Iris pigment epithelial cell (primary cell): ENCODE measurements at regions not wholly inside any gene's neighbourhood (a gene's known extent, or its start where the extent isn't known, plus 50 kb on each side); places are given as distances from the start of the nearest gene placed in this dataset.
"Not testable (repeated sequence)": the region's sequence is repeated elsewhere in the genome, so short reads cannot be mapped to it uniquely, and the experiment has no call there.

Source experiments
- DNase-seq: peaks from one replicate; pipeline ENCODE4 v3.0.0-alpha.2; 2011; ENCODE audit warnings: low read depth

DNA sequence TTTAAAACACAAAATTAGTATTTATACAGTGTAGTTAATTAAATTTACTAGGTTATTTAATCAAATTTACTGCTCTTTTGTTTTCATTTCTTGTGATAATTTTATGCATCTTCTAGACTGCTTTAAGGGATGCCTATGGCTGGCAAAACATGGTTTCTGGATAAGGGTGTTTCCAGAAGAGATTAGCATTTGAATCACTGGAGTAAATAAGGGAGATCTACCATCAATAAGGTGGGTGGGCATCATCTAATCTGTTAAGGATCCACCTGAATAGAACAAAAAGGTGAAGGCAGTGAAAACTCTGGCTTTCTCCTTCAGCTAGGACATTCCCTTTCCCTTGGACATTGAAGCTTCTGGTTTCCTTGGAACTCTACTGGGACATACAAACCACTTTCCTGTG lies 146.2 kb upstream of the LAMA2 start:
- DNase-seq, result no peak

DNA sequence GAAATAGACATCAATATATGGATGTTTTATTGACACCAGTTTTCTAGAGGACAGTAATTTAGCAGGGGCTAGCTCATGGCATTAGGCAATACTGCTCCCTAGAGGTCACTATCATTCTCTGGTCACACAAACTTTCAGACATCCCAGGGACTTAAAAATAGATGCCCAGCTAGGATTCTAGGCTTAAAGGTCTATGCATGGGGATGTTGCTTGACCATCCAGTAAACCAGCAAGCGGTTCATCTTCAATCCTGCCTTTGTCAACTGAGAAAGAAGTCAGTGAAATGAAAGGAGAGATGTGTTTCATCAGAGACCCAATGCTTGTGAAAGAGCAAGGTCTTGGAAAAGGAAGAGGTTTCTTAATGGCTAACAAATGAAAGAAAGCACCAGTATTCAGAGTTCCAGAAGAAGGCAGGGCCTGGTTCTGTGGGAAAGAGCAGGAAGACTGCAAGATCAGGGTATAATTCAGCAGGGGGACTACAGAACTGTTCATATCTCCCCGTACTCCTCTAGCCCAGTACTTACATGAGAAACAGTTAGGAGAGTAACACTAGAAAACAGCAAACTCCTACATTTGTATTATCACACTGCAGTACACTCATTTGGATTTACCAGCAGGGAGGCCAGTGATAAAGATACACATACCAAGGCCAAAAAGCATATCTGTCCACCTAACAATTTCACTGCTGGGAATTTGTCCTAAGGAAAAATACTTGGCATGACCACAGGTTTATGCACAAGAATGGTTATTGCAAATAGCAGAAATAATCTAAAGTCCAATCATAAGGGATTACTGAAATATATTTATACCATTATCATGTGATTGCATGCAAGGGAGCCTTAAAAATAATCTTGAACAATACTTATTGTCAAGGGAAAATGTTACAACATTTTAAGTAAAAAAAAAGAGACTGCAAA lies 151.4 kb upstream of the LAMA2 start:
- DNase-seq, result peak; percentile 64

DNA sequence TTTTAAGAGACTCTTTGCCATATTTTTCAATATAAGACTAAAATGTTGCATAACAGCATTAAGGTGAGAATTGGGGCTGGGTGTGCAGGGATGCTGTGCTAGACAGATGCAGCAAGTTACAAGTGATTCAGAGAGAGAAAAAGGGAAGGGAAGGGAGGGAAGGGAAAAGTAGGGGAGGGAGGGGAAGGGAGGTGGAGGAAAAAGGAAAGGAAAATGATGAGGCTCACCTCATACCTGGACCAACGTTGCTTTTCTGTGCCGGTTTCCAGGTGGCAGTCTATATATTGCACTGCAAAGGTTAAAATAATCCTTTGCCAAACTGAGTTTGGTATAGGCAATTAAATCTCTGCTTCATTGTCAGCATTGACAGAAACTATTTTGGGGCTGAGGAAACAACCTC lies 155.4 kb upstream of the LAMA2 start:
- DNase-seq, result no peak

DNA sequence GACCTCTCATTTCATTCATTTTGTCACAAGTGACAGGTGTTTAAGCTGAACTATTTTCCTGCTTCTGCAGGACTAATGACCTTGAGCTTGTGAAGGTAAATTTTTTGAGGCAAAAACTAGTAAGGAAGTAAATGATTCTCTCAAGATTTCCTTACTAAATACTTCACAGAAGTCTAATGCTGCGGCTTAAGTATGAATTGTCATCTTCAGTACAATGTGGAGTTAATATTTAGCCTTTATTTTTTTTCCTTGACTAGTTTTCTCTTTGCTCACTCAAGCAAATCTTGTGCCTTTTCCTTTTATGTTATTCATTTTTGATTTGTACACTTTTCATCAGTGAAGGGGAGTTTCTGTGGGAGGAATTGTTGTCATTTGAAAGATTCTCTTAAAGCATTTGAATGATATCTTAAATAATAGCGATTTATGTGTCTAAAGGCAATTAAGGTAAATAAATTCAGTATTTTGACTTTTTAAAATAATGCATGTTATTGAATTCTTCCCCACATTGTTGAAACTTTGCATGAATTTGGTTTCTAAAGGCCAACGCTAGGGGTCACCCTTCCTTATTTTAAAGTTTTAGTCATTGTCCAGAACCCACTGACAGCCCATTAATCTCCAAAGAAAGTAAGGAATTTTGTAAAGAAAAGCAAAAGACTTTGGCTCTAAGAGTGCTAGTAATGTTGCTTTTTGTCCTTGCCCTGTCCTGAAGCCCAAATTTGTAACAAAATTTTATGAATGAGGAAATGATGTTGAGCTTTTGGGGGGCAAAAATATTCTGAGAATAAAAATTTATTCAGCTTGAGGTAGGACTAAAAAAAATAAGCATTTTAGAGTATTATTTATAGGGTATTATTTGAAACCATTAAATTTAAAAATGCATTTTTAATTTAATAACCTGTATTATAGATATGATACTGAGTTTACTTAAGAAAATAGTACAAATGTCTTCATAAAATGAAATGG lies 157.4 kb upstream of the LAMA2 start:
- peak; percentile 40 for DNase-seq

DNA sequence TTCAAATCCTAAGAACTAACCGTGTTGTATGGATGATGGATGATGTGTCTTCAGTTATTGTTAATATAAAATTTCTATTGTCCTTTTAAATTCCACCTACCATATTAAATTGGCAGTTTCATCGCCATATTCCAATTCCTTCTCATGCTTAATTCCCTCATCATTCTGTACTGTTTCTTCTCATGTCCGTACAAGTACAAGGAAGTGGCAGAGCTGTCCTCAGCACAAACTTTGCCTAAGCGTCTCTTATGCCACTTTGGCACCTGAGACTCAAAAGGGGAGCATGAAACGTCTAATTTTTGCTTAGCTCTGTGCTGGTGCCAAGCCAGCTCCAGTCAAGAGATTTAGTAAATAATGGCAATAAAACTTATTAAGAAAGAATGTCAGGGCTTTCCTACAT lies 158.2 kb upstream of the LAMA2 start:
- DNase-seq, result no peak

DNA sequence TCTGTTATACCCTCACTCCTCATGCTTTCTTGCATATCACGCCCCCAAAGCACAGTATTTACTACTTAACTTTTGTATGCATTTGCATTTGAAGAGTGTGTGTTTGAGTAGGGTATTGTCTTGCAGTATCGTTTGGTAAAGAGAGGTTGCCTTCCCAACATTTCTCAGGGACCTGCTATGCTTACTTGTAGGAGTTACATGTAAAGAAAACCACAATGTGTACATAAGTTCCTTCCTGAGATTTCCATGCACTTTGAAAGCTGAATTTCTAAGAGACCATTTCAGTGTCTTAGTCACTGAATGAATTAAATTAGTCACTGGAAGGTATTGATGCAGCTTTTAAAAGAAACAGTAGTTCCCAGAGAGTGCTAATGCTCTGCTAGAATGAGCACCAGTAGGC lies 159.3 kb upstream of the LAMA2 start:
- peak; percentile 20 for DNase-seq

DNA sequence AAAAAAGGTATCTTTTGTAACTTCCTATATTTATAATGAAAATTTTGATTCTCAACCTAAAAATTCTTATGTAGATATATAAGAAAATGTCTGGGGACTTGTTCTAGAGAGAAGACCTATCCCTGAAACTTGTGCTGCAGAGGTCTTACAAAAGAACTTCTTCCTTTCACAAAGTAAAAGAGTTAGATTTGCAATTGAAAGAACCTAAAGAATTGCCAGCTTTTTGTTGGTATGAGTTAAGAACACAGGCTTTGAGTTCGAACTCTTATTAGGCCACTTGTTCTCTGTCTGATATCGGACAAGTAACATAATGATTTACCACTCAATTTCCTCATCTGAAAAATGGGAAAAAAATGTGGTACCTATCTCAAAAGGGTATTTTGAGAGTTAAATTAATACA lies 162.0 kb upstream of the LAMA2 start:
- no peak for DNase-seq

DNA sequence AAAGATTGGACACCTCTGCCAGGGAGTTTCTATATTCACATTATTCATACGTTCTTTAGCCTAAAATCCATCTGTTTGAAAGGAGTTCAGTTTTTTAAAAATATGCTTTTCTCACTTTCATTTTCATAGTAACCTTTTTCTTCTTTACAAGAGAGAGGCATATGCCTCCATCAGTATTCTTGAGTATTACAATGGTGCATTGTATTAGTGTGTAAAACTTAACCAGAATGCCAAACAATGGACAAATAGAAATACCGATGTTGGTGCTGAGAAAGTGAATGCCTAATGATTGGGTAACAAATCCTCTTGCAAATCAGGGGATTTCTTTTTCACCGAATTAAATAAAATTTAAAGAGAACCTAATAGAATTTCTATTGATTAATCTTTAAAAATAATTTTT lies 163.2 kb upstream of the LAMA2 start:
- no peak for DNase-seq

DNA sequence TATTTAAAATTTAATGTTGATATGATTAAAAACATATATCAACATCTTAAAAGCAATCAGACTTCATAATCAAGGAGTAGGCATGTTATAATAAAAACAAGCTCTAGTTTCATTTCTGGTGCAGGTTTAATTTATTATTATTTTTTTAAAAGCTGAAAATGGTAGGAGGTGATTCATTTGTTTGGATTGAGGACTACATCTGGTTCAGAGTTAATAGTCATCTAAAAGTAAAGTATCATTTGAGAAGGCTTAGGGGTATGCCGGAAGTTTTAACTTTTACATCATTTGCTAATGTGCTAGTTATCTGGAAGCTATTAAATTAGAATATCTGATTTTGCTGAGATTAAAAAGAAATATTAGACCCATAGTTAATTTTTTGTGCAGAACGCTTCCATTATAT lies 169.5 kb upstream of the LAMA2 start:
- DNase-seq, result peak; percentile 57

DNA sequence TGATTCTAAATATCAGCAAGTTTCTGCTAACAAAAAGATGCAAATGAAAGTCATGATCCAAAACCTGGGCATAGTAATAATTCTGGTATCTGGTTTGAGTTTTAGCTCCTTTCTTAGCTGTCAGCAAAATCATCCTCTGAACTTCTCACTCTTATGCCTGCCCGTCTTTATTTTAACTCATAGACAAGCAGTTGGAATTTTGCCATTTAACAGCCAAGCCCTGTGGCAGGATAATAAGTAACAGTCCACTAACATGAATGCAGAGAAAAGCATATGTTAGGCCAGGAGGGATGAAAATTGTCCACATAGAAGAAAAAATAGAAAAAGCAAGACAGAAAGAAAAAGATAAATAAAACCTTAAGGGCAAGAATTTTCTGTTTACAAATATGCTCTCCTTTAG lies 170.0 kb upstream of the LAMA2 start:
- no peak for DNase-seq

DNA sequence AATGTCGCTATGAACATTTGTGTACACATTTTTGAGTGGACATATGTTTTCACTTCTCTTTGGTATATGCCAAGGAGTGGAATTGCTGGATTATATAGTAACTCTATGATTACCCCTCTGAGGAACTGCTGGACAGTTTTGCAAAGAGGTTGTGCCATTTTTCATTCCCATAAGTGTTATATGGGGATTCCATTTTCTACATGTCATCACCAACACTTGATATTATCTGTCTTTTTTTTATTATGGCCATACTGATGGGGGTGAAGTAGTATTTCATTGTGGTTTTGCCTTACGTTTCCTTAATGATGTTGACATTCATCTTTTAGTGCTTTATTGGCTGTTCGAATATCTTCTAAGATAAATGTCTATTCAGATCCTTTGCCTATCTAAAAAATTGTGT lies 171.8 kb upstream of the LAMA2 start:
- no peak for DNase-seq

DNA sequence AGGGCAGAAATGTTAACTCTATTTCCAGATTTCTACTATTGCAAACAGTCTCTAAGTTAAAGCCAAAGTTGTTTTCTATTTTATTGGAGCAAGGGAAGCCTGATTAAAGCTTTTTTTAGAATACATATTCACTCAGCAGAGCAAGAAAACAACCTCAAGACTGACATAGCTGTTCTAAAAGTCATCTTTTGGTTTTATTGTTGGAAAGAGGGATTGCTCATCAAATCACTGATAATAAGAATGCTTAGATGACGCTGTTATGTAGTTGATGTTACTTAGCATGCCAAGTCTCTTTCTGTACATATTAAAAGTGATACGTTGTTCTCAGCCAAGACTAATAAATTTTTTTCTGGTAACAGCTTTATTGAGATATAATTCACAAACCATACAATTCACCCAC lies 172.6 kb upstream of the LAMA2 start:
- peak; percentile 48 for DNase-seq

DNA sequence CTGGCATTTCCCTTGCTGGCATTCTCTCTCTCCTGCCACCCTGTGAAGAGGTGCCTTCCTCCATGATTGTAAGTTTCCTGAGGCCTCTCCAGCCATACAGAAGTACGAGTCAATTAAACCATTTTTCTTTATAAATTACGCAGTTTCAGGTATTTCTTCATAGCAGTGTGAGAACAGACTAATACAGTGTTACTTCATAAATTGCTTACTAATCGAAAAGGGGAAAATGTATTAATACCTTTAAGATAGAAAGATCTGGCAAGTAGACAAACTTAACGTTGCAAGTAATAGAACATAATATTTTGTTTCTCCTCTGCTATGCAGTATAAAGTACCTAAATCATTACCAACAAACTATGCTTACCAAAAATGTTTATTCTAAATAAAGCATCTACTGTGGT lies 178.3 kb upstream of the LAMA2 start:
- DNase-seq, result no peak

DNA sequence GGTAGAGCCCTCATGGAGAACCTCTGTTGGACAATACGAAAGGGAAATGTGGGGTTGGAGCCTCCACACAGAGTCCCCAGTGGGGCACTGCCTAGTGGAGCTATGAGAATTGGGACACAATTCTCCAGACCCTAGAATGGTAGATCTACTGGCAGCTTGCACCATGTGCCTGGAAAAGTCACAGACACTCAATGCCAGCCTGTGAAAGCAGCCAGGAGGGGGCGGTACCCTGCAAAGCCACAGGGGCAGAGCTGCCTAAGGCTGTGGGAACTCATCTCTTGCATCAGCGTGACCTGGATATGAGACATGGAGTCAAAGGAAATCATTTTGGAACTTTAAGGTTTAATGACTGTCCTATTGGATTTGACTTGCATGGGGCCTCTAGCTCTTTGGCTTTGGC lies 179.1 kb upstream of the LAMA2 start:
- not testable (repeated sequence) for DNase-seq

DNA sequence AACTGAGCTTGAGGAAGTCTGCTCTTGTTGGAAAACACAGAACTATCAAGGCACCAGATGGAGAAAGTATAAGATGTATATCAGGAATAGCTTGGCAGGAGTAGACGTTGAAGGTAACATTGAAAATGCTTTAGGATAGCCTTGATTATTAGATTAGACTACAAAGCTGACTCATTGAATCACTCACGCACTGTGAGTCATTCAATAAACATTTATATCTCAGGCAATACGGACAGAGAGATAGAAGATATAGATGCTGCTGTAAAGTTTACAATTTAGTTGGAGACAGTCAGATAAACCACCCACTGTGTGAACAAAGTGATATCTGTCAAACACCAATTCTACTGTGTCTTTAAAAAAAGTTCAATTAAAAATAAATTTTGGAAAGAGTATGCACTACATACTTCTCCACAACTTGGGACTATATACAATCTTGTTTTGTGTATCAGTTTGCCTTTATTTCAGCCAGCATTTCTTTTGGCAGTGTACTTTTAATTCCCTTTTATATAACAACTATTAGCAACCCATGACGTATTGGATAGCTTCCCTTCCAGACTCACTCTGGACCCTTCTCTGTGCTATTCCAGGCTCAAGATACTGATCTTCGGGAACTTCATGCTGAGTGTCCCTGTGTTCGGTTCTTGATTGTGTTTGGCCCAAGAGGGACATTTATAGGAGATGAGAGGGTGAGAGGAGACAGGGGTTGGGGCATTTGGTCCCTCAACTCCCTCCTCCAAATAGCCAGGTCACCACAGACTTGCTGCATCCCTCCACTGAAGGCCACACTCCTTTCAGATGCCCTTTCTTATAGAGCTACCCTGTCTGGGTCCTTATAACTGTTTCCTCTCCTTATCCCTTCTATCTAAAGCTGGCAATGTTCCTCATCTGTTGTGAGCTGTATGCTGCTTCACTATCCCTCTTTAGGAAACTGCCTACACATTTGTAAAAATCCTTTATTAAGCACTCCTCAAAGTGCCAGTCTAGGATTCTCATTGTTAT lies 176.6 kb upstream of the PTPRK start:
- peak; percentile 72 for DNase-seq

DNA sequence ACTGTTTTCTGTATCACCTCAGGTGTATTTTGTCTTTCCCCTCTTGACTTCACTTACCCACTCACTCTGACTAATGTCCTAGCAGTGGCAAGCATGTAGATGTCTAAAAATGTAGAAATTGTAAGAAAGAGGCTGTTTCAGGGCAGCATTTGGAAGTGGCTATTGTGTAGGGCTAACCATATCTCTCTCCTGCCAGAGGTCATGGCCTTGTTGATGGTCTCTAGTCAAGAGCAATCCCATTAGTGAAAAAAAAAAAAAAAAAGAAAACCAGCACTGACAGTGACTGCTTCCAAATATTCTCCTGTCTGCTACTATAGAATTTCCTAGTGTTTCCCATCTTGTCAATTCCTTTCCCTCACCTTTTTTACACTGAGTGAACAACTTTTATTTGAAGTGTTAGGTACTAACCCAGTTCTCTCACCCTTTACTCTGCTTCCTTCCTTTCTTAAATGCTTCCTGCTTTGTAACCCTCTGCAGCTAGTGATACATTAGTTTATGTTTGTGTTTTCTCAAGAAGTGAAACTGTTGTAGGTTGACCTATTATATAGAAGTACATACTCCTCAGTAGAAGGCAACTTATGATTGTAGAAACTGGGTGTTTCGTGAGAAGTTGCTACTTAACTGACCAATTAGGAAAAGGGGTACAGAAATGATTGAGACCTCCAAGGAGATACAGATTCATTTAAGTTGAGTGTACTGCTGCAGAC lies 174.1 kb upstream of the PTPRK start:
- no peak for DNase-seq

DNA sequence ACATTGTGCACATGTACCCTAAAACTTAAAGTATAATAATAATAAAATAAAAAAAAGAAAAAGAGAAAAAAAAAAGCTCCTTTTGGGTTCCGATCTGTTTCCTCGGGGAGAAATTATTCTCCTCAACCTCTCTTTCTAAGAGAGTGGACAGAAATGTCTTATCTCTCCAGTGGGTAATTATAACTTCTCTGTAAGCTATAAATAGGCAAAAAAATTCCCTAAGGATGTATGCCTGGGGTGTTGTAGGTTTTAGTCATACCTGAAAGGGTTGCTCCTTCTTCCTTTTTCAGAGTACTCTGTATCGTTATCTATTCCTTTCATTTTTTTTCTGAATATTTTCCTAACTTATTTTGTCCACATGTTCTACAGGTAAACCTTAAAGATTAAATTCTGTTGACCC lies 169.7 kb upstream of the PTPRK start:
- no peak for DNase-seq

DNA sequence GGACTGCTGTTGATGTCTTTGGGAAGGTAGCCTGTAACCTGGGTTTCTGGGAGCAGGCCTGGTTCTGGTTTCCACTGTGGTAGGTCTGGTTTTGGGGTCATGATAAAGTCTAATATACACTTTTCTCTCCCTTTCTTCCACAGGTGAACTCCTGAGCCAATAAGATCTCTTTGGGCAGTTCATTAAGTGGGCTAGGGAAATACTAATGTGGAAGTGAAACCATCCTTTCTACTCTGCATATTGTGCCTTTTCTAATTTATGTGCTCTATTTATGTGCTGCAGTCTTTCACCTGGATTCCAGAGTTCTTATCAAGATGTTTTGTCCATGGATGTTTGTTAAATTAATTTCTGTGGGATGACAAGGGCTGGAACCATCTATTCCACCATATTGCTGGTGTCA lies 165.7 kb upstream of the PTPRK start:
- DNase-seq, result no peak

DNA sequence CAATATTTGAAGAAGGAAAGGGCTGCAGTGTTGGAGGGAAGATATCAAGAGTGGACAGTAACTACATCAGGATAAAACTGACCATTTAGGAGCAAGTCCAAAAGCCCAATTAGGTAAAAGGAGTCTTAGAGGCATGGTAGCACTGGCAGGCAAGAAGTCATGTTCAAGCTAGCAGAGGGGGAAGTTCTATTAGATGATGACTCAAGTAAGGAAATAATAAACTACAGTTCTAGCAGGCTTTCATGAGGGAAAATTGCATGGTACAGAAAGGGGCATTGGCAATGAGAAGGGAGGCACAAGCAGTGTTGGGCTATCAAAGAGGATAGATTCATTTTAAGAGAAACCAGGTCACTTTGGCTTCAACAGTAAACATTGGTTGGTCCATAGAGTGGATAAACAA lies 156.1 kb upstream of the PTPRK start:
- no peak for DNase-seq

DNA sequence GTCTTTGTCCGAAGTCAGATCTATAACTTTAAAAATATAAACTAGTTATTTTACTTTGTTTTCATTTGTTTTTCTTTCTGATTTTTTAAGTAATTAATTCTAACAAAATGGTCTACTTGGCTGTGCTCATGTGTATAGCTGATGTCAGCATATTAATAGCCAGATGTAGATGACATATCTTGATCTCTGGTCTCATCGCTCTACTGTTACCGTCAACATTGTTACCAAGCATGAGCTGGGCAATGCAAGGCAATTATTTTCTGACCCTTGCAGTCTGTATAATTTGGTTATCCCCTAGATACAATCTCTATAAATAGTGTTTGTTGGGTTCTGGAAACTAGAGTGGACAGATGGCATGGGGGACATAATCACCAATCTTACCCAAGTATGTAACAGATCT lies 151.6 kb upstream of the PTPRK start:
- DNase-seq, result no peak

DNA sequence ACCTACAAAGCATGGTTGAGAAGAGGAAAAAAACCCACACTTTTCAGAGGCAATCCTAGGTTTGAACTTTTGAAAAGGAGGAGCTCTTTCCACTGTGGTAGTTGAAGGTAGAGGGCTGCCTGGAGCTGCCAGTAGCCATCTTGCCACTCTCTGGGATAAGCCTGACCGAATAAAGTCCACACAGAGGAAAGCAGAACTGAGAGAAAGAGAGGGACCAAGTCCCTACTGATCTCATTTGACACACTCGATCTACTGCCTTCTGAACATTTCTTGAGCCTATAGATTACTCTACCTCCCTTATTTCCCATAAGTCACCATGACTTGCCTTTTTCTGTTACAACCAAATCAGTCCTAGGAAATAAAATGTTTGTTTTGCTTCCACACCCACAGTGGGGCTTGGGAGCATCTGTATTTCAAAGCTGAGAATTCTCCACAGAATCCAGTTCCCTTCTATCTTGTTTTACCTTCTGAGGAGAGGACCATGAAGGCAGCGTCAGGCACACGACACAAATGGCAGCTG lies 147.0 kb upstream of the PTPRK start:
- no peak for DNase-seq
